GM12892 (cell line): ENCODE measurements at regions not wholly inside any gene's neighbourhood (a gene's known extent, or its start where the extent isn't known, plus 50 kb on each side); places are given as distances from the start of the nearest gene placed in this dataset.

Experiments
- POLR2A ChIP-seq: IDR thresholded peaks from 2 replicates; pipeline ENCODE4 v1.6.1; 2011; ENCODE audit warnings: low read depth, low read length, control low read depth
- POLR2AphosphoS5 ChIP-seq: IDR thresholded peaks from 2 replicates; pipeline ENCODE4 v1.6.1; 2011; ENCODE audit warnings: low read depth, low read length, control low read depth
- TAF1 ChIP-seq: IDR thresholded peaks from 2 replicates; pipeline ENCODE4 v1.6.1; 2011; ENCODE audit warnings: low read depth, mild to moderate bottlenecking, control low read depth, low read length, borderline replicate concordance

- TF ChIP-seq POLR2AphosphoS5 (no peak), POLR2A (no peak), TAF1 (no peak)
Observed at GRCh38 chr5:166324372-166324771, 1967.1 kb upstream of the WWC1 start.
